Keratinocyte (primary cell): ENCODE measurements at regions not wholly inside any gene's neighbourhood (a gene's known extent, or its start where the extent isn't known, plus 50 kb on each side); places are given as distances from the start of the nearest gene placed in this dataset.

ENCODE experiments used
- DNase-seq: peaks from one replicate; pipeline ENCODE4 v3.0.0-alpha.2; 2011; ENCODE audit warnings: low read depth, missing footprints, low spot score
- FAIRE-seq: peaks from 2 replicates; lab custom pipeline; 2011; peaks lifted over from hg19 to GRCh38; lab: Jason Lieb, UNC
- H2AFZ ChIP-seq: 2 replicates; pipeline ENCODE4 v1.6.0; 2012; ENCODE audit warnings: low read length, control low read depth, inconsistent platforms; ENCODE audit not compliant: control insufficient read depth
- H3K27ac ChIP-seq: 2 replicates; pipeline ENCODE4 v1.5.1; 2011; ENCODE audit warnings: low read length; ENCODE audit not compliant: control insufficient read depth, insufficient read depth
- H3K27me3 ChIP-seq: 3 replicates; pipeline ENCODE4 v1.6.0; 2011; ENCODE audit warnings: low read length; ENCODE audit not compliant: control insufficient read depth, insufficient read depth; ENCODE audit errors: extremely low read depth
- H3K36me3 ChIP-seq, 2 experiments: 2 replicates in 1 of 2; 3 replicates in 1 of 2; pipeline ENCODE4 v1.5.1; 2011; ENCODE audit warnings: low read length in 2 of 2, mild to moderate bottlenecking in 1 of 2; ENCODE audit not compliant: control insufficient read depth in 2 of 2, insufficient read depth in 2 of 2; ENCODE audit errors: extremely low read depth in 1 of 2
- H3K4me1 ChIP-seq: 3 replicates; pipeline ENCODE4 v1.5.1; 2011; ENCODE audit warnings: low read length; ENCODE audit not compliant: control insufficient read depth, insufficient read depth; ENCODE audit errors: extremely low read depth
- H3K4me2 ChIP-seq: 3 replicates; pipeline ENCODE4 v1.6.0; 2011; ENCODE audit warnings: low read depth, low read length; ENCODE audit not compliant: control insufficient read depth, insufficient read depth; ENCODE audit errors: extremely low read depth
- H3K4me3 ChIP-seq, 3 experiments: fragments of 200-600 bp in 1 of 3; sonication (generic) in 1 of 3; 2 replicates in 2 of 3; 3 replicates in 1 of 3; pipeline ENCODE4 v1.5.1; 2011 to 2016; ENCODE audit warnings: low read length in 3 of 3, mild to moderate bottlenecking in 3 of 3, control low read depth in 2 of 3, inconsistent platforms in 1 of 3, low read depth in 1 of 3, mixed read lengths in 1 of 3, mixed run types in 1 of 3, moderate library complexity in 1 of 3; ENCODE audit not compliant: control insufficient read depth in 2 of 3, insufficient read depth in 2 of 3; ENCODE audit errors: extremely low read depth in 1 of 3
- H3K79me2 ChIP-seq: 2 replicates; pipeline ENCODE4 v1.6.0; 2012; ENCODE audit warnings: low read length; ENCODE audit not compliant: control insufficient read depth, insufficient read depth
- H3K9ac ChIP-seq: 3 replicates; pipeline ENCODE4 v1.6.0; 2011; ENCODE audit warnings: low read length; ENCODE audit not compliant: control insufficient read depth, insufficient read depth; ENCODE audit errors: extremely low read depth
- H3K9me1 ChIP-seq: 3 replicates; pipeline ENCODE4 v1.6.0; 2011; ENCODE audit warnings: low read length; ENCODE audit not compliant: control insufficient read depth, insufficient read depth; ENCODE audit errors: extremely low read depth
- H3K9me3 ChIP-seq: 2 replicates; pipeline ENCODE4 v1.5.1; 2012; ENCODE audit warnings: low read depth, low read length; ENCODE audit not compliant: control insufficient read depth
- H4K20me1 ChIP-seq: 3 replicates; pipeline ENCODE4 v1.6.0; 2011; ENCODE audit warnings: low read length; ENCODE audit not compliant: control insufficient read depth, insufficient read depth; ENCODE audit errors: extremely low read depth
- CTCF ChIP-seq, 3 experiments: IDR thresholded peaks in 1 of 3; conservative IDR thresholded peaks in 1 of 3; optimal IDR thresholded peaks in 1 of 3; 2 replicates in 2 of 3; 3 replicates in 1 of 3; pipeline versions ENCODE3 to v1.5.1; 2011; ENCODE audit warnings: low read length in 3 of 3, mild to moderate bottlenecking in 3 of 3, moderate library complexity in 2 of 3, control low read depth in 1 of 3, inconsistent platforms in 1 of 3; ENCODE audit not compliant: insufficient read depth in 2 of 3; ENCODE audit errors: extremely low read depth in 1 of 3
- EZH2 ChIP-seq: IDR thresholded peaks from one replicate; pipeline ENCODE4 v1.6.1; 2012; ENCODE audit warnings: inconsistent platforms, mild to moderate bottlenecking, low read length, moderate library complexity
- dilution Hi-C: fragments of 300-500 bp; cut with MboI; formaldehyde crosslinking; loops from one replicate; pipeline ENCODE4 v1.7.0; 2020; ENCODE audit warnings: low sequenced_read_pairs; ENCODE audit not compliant: extremely low pct_ligation_motif_present

DNA sequence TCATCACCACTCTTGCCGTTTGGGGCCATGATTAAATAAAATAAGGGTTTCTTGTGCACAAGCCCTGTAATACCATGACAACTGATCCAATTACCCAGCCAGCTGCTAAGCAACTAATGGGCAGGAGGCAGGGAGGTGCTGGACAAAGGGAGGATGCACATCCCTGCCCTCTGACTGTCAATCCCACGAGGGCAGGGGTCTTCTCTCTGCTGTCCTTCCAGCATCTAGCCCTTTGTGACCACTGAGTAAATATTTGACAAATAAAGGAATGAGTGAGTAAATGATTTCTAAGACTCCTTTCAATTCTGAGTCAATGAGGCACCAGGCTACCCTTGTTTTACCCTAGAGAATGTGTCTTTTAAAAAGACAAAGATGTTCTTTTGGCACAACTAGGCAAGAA, 247.1 kb downstream of the SYK start:
- Histone ChIP-seq H3K79me2 (no peaks in the 10 kb centered on the region), H3K9me1 (no peaks in the 10 kb centered on the region), H3K9ac (no peak overlapping the region), H3K4me3 (no peak overlapping the region), H3K27ac (no peak overlapping the region), H3K9me3 (no peaks in the 10 kb centered on the region), H4K20me1 (no peaks in the 10 kb centered on the region), H3K4me1 (peaks cover 5% of the 10 kb centered on the region), H2AFZ (no peak overlapping the region), H3K36me3 (no peaks in the 10 kb centered on the region), H3K27me3 (peaks cover 3% of the 10 kb centered on the region), H3K4me2 (no peak overlapping the region)
- TF ChIP-seq EZH2 = no peak
- dilution Hi-C loops = no loop called here
- FAIRE-seq (no peak), DNase-seq (no peak)

GRCh38 chr9:91053824-91054223, 252.2 kb downstream of the SYK start:
- no peak for DNase-seq
- Histone ChIP-seq H3K9ac (no peak overlapping the region), H3K27ac (no peak overlapping the region), H3K9me3 (no peaks in the 10 kb centered on the region), H3K79me2 (no peaks in the 10 kb centered on the region), H3K27me3 (no peaks in the 10 kb centered on the region), H3K9me1 (no peaks in the 10 kb centered on the region), H3K4me3 (no peak overlapping the region), H3K4me2 (no peak overlapping the region), H4K20me1 (no peaks in the 10 kb centered on the region), H3K36me3 (no peaks in the 10 kb centered on the region), H3K4me1 (no peaks in the 10 kb centered on the region), H2AFZ (no peak overlapping the region)
- no peak for TF ChIP-seq CTCF (optimal IDR thresholded peaks at IDR 0.05 in 1 of 3, IDR thresholded peaks at IDR 0.05 in 1 of 3, conservative IDR thresholded peaks at IDR 0.05 in 1 of 3; ENCODE audit: extremely low read depth in 1 of 3, insufficient read depth in 2 of 3, low read length in 3 of 3)
- TF ChIP-seq EZH2 = no peak
- dilution Hi-C loops = no loop called here
- FAIRE-seq = no peak

- Histone ChIP-seq H3K9ac (no peak overlapping the region), H3K79me2 (no peaks in the 10 kb centered on the region), H4K20me1 (no peaks in the 10 kb centered on the region), H3K4me1 (peaks cover 7% of the 10 kb centered on the region), H3K4me2 (no peak overlapping the region), H3K9me1 (no peaks in the 10 kb centered on the region), H2AFZ (no peak overlapping the region), H3K9me3 (no peaks in the 10 kb centered on the region), H3K27me3 (no peaks in the 10 kb centered on the region), H3K27ac (no peak overlapping the region), H3K36me3 (no peaks in the 10 kb centered on the region), H3K4me3 (no peak overlapping the region)
- dilution Hi-C loops = no loop called here
- FAIRE-seq = no peak
- TF ChIP-seq CTCF (optimal IDR thresholded peaks at IDR 0.05 in 1 of 3, IDR thresholded peaks at IDR 0.05 in 1 of 3, conservative IDR thresholded peaks at IDR 0.05 in 1 of 3; ENCODE audit: extremely low read depth in 1 of 3, insufficient read depth in 2 of 3, low read length in 3 of 3) = no peak
- TF ChIP-seq EZH2 = no peak
- DNase-seq = no peak
These were observed 254.2 kb downstream of the SYK start for GRCh38 chr9:91055845-91056244.
